GM12872 (cell line): ENCODE measurements at regions not wholly inside any gene's neighbourhood (a gene's known extent, or its start where the extent isn't known, plus 50 kb on each side); places are given as distances from the start of the nearest gene placed in this dataset.

ENCODE experiments used
- CTCF ChIP-seq: IDR thresholded peaks from 3 replicates; pipeline ENCODE4 v1.5.1; 2011; ENCODE audit warnings: low read depth, mild to moderate bottlenecking, low read length, moderate library complexity; ENCODE audit not compliant: insufficient read depth

GRCh38 chr10:78535716-78536218 is 502.1 kb downstream of the RPS24 start:
- no peak for TF ChIP-seq CTCF

- no peak for TF ChIP-seq CTCF
These were observed 503.4 kb downstream of the RPS24 start for GRCh38 chr10:78537018-78537417.

- TF ChIP-seq CTCF: no peak
These were observed 505.6 kb downstream of the RPS24 start for GRCh38 chr10:78539247-78539766.

- TF ChIP-seq CTCF: no peak
These were observed 506.9 kb downstream of the RPS24 start for GRCh38 chr10:78540355-78541076.

- no peak for TF ChIP-seq CTCF
These were observed 507.9 kb downstream of the RPS24 start for GRCh38 chr10:78541481-78542140.

- no peak for TF ChIP-seq CTCF
These were observed 508.5 kb downstream of the RPS24 start for GRCh38 chr10:78542141-78542489.

- no peak for TF ChIP-seq CTCF
These were observed 508.9 kb downstream of the RPS24 start for GRCh38 chr10:78542521-78542920.
